ENCODE measurements at regions not wholly inside any gene's neighbourhood (a gene's known extent, or its start where the extent isn't known, plus 50 kb on each side); places are given as distances from the start of the nearest gene placed in this dataset.

DNA sequence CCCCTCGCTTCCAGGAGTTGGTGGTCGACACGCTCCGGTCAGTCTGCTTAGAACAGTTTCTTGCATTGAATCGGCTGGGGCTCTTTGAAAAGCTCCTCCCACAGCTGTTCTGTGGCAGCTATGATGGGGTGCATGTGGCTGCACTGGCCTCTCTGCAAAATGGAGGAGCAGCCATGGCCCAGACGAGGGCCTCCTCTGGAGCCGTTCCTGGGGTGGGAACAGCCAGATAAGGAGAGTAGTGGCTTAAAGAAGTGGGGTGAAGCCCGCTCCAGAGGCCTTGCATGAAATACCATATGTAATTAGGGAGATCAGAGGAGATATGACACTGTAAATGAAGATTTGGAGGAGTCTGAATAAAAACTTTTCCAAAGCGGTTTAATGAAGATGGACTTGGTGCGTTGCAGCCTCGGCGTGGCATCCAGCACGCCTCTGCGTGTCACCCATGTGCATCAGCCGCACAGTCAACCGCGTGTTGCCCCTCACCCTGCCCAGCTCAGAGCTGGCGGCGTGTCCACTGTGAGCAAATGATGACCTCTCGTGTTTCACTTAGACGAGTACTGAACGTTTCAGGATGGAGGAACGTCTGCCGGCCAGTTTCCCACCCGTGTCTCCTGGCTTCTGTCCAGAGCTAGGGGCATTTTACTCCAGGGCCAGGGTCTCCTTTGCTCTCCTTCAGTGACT, 199.2 kb downstream of the TEX29 start:
- TF ChIP-seq, protein P1, sequence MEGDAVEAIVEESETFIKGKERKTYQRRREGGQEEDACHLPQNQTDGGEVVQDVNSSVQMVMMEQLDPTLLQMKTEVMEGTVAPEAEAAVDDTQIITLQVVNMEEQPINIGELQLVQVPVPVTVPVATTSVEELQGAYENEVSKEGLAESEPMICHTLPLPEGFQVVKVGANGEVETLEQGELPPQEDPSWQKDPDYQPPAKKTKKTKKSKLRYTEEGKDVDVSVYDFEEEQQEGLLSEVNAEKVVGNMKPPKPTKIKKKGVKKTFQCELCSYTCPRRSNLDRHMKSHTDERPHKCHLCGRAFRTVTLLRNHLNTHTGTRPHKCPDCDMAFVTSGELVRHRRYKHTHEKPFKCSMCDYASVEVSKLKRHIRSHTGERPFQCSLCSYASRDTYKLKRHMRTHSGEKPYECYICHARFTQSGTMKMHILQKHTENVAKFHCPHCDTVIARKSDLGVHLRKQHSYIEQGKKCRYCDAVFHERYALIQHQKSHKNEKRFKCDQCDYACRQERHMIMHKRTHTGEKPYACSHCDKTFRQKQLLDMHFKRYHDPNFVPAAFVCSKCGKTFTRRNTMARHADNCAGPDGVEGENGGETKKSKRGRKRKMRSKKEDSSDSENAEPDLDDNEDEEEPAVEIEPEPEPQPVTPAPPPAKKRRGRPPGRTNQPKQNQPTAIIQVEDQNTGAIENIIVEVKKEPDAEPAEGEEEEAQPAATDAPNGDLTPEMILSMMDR (IDR thresholded peaks at IDR 0.05; ENCODE audit: borderline replicate concordance, control extremely low read depth, extremely low read depth, insufficient read depth, missing control alignments) = no peak
- in situ Hi-C loops (cut with MboI; ENCODE audit: low sequenced_read_pairs, unreplicated experiment) = no loop called here
- DNase-seq (ENCODE audit: low spot score) = no peak

DNA sequence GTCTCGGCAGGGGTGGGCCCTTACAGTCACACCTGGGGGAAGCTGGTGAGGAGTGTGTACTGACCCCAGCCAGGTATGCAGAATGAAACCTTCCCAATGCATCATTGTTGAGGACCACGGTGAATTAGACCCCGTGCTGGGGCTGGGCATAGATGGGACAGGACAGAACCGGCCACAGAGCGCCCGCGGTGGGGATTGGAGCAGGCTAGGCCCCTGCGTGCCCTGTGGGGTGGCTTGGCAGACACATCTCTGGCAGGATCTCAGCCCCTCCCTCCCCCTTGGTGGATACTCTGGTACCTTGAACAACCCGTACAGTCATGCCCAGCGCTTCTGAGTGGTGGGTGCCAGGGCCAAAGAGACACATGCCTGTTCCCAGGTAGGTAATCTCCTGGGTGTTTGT, 200.6 kb downstream of the TEX29 start:
- DNase-seq (ENCODE audit: low spot score) = no peak
- TF ChIP-seq, protein P1 (IDR thresholded peaks at IDR 0.05; ENCODE audit: borderline replicate concordance, control extremely low read depth, extremely low read depth, insufficient read depth, missing control alignments) = no peak
- in situ Hi-C loops (cut with MboI; ENCODE audit: low sequenced_read_pairs, unreplicated experiment) = no loop called here

DNA sequence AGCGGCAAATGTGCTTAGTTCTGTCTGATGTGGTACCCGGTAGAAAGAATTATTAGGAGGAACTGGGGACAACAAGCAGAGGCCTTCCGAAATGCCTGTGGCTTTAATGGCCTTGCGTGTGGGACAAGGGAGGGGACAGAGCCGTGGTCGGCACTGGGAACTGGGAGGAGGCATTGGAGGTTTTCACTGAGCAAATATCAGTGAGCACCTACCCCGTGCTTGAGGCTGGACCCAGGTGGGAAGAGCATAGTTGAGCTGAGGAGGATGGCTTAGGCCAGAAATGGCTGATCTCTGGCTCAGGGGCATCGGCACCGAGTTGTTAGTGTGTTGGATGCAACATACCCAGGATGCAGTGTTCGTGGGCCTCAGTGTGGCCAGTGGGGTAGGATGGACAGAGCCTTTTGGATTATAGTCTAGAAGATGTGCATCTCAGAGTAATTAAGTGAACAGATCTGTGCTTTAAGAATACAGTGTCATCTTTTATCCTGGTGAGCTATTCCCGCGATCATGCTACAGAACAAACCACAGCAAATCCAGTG, 201.3 kb downstream of the TEX29 start:
- DNase-seq (ENCODE audit: low spot score) = no peak
- TF ChIP-seq, protein P1 (IDR thresholded peaks at IDR 0.05; ENCODE audit: borderline replicate concordance, control extremely low read depth, extremely low read depth, insufficient read depth, missing control alignments) = no peak
- in situ Hi-C loops (cut with MboI; ENCODE audit: low sequenced_read_pairs, unreplicated experiment) = no loop called here

DNA sequence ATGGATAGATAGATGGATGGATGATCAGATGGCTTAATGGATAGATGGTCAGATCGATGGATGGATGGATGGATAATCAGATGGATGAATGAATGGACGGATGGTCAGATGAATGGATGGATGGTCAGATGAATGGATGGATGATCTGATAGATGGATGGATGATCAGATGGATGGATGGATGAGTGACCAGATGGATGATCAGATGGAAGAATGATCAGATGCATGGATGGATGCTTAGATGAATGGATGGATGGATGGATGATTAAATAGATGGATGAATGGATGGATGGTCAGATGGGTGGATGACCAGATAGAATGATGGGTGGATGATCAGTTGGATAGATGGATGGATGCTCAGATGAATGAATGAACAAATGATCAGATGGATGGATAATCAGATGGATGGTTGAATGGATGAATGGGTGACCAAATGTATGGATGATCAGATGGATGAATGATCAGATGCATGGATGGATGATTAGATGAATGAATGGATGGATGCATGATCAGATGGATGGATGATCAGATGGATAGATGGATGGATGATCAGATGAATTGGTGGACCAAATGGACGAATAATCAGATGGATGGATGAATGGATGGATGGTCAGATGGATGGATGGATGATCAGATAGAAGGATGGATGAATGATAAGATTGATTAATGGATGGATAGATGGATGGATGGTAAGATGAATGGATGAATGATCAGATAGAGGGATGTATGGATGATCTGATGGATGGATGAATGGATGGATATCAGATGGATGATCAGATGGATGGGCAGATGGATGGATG, 205.1 kb downstream of the TEX29 start:
- no peak for DNase-seq (ENCODE audit: low spot score)
- in situ Hi-C loops (cut with MboI; ENCODE audit: low sequenced_read_pairs, unreplicated experiment) = no loop called here
- TF ChIP-seq, protein P1 (IDR thresholded peaks at IDR 0.05; ENCODE audit: borderline replicate concordance, control extremely low read depth, extremely low read depth, insufficient read depth, missing control alignments) = no peak

DNA sequence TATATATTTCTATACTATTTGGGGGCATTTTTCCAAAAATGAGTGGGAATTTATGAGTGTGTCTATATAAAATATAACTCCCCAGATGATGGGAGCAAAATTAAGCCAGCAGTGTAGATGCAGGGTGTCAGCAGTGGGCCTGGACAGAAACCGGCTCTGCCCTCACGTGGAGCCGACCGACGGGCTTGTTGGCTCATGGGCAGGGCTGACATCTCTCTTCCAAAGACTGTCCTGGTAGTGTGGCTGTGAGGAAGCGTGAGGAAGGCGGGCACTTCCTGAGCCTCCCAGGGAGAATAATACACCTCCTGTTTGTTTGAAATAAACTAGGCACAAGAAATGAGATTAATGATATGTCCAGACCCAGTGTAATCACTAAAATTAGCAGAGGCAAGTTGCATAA, 206.5 kb downstream of the TEX29 start:
- DNase-seq (ENCODE audit: low spot score) = no peak
- in situ Hi-C loops (cut with MboI; ENCODE audit: low sequenced_read_pairs, unreplicated experiment) = no loop called here
- TF ChIP-seq, protein P1 (IDR thresholded peaks at IDR 0.05; ENCODE audit: borderline replicate concordance, control extremely low read depth, extremely low read depth, insufficient read depth, missing control alignments) = no peak

DNA sequence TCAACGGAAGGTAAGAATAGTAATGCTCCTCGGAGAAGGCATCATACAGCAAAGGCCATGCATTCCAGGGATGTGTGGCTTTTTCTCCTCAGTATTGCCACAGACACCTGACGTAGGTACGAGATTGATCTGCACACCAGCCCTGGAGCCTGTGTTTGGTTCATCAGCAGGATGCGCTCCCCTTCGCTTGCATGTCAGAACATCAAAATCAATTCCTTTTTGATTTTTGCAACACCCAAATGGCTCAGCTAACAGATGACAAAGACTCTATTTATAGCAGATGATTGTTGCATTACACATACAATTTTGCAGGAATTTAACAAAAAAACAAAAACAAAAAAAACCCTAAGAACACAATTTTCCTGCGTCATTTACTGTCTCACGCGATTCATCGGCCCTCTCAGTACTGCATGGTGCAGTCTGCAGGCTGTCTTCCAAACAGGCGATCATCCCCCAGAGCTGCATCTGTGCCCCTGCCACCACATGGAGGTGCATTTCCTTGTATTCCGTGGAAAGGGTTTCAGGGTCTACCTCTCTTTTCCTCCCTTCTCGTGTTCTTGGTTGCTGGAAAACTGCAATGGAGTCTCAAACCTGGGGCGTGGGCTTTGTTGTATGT, 207.3 kb downstream of the TEX29 start:
- in situ Hi-C loops (cut with MboI; ENCODE audit: low sequenced_read_pairs, unreplicated experiment) = no loop called here
- TF ChIP-seq, protein P1 (IDR thresholded peaks at IDR 0.05; ENCODE audit: borderline replicate concordance, control extremely low read depth, extremely low read depth, insufficient read depth, missing control alignments) = no peak
- DNase-seq (ENCODE audit: low spot score) = no peak

All from GM13976 (cell line).